Rectal smooth muscle tissue (tissue), 1 donor: ENCODE measurements at regions not wholly inside any gene's neighbourhood (a gene's known extent, or its start where the extent isn't known, plus 50 kb on each side); places are given as distances from the start of the nearest gene placed in this dataset.

Source experiments
- H3K27ac ChIP-seq: one replicate; pipeline ENCODE4 v1.7.0; 2013; ENCODE audit warnings: low read depth, low read length, inconsistent platforms
- H3K27me3 ChIP-seq: one replicate; pipeline ENCODE4 v1.7.0; 2013; ENCODE audit warnings: low read length; ENCODE audit not compliant: control insufficient read depth, insufficient read depth
- H3K36me3 ChIP-seq: one replicate; pipeline ENCODE4 v1.7.0; 2013; ENCODE audit warnings: low read length; ENCODE audit not compliant: control insufficient read depth, insufficient read depth
- H3K4me1 ChIP-seq: one replicate; pipeline ENCODE4 v1.7.0; 2013; ENCODE audit warnings: low read length; ENCODE audit not compliant: control insufficient read depth, insufficient read depth
- H3K4me3 ChIP-seq: one replicate; pipeline ENCODE4 v1.7.0; 2013; ENCODE audit warnings: low read length
- H3K9ac ChIP-seq: one replicate; pipeline ENCODE4 v1.7.0; 2013; ENCODE audit warnings: low read length

DNA sequence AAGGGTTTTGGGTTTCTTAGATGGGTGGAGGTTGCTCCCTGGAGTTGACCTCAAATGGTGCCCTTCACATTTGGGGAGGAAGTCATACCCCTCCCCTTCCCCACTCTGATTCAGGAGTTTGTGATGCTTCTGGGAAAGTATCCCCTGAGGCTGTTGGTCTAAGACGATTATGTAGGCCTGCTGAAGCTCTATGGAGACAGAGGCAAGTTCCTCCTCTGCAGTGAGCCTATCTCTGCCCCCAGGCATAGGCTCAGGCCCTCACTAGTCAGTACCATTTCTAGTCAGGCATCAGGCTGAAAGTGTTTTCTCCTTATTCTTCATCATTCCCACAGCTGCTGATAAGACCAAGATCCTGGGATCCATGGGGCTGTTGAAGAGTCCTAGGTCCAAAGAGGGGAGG, 271.6 kb upstream of the NUDT12 start:
- Histone ChIP-seq H3K36me3 (no peaks in the 10 kb centered on the region), H3K27me3 (no peaks in the 10 kb centered on the region), H3K4me1 (no peaks in the 10 kb centered on the region), H3K4me3 (no peak overlapping the region), H3K27ac (no peak overlapping the region), H3K9ac (no peak overlapping the region)

DNA sequence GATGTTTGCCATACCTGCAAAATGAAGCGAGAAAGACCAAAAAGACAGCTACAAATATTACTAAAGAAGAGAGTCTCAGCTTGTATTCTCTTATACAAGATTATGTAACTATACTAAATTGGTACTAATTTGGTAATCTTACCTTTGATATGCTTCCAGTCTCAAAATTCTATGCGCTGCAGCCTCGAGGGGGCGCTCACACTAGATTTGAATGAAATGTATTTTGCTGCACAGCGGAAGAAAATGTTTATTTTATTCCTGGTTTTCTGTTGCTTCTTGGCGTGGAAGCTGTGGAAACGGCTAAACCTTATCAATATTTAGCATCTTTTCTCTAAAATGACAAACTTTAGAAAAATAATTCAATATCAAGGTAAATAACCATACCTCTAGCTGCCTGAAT, 267.0 kb upstream of the NUDT12 start:
- H3K36me3 ChIP-seq: no peaks in the 10 kb centered on the region
- H3K27me3 ChIP-seq: no peaks in the 10 kb centered on the region
- no peak overlapping the region for H3K9ac ChIP-seq
- H3K27ac ChIP-seq: no peak overlapping the region
- H3K4me1 ChIP-seq: no peaks in the 10 kb centered on the region
- H3K4me3 ChIP-seq: no peak overlapping the region

DNA sequence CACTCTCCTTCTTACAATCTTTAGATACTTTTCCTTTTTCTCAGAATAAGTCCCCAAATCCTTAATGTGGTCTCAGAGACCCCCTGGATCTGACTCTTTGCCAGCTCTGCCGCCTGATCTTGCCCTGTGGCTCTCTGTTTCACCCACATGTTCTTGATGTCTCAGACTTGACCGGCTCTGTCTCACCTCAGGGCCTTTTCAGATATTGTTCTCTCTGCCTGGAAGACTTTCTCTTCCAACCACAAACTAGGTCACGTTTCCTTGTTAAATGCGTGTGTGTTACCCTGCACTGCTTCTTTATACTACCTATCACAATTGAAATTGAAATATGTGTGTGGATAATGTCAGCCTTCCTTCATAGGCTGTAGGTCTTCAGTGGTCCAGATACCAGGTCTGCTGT, 265.4 kb upstream of the NUDT12 start:
- Histone ChIP-seq H3K27ac (no peak overlapping the region), H3K9ac (no peak overlapping the region), H3K36me3 (no peaks in the 10 kb centered on the region), H3K27me3 (no peaks in the 10 kb centered on the region), H3K4me1 (no peaks in the 10 kb centered on the region), H3K4me3 (no peak overlapping the region)

DNA sequence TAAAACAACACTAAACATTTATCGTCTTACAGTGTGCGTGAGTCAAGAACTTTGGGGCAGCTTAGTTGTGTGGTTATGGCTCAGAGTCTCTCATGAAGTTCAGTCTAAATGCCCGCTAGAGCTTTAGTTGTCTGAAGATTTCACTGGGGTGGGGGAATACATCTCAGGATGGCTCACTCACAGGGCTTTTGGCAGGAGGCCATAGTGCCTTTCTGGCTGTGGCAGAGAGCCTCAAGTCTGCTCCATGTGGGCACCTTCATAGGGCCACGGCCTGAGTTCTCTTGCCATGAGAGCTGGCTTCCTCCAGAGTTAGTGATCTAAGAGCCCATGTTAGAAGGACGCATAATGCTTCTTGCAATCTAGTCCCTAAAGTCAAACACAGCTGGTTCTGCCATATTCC, 258.8 kb upstream of the NUDT12 start:
- H3K4me3 ChIP-seq: no peak overlapping the region
- H3K27ac ChIP-seq: no peak overlapping the region
- H3K9ac ChIP-seq: no peak overlapping the region
- no peaks in the 10 kb centered on the region for H3K4me1 ChIP-seq
- H3K27me3 ChIP-seq: no peaks in the 10 kb centered on the region
- no peaks in the 10 kb centered on the region for H3K36me3 ChIP-seq

DNA sequence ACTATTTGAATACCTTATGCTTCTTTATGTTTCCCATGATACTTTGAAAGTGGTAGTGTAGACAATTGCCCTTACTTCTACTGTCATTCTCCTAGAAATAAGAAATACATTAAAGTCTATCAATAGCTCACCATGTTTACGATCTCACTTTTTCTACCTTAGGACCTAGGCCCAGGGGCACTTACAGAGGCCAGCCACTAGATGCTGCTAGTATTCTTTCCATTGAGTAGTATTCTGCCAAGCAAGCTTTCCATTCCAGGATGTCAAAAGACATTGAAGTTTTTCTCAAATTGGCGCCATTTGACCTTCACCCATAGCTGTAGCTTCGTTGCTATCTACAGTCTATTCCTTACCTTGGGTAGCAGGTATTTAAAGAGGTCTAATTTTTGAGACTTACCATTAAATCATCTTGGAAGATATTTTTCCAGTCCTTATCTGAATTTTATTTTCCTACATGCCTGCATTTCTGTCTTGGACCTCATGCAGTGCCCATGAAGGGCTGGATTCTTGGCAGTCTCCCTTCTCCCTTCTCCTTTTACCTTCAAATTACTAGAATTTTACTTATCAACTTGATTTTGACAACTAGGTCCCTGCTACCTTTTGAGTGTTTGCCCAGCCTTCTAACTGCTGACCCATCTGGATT, 246.0 kb upstream of the NUDT12 start:
- H3K9ac ChIP-seq: no peak overlapping the region
- H3K4me1 ChIP-seq: no peaks in the 10 kb centered on the region
- no peaks in the 10 kb centered on the region for H3K36me3 ChIP-seq
- H3K27ac ChIP-seq: no peak overlapping the region
- H3K27me3 ChIP-seq: no peaks in the 10 kb centered on the region
- no peak overlapping the region for H3K4me3 ChIP-seq

DNA sequence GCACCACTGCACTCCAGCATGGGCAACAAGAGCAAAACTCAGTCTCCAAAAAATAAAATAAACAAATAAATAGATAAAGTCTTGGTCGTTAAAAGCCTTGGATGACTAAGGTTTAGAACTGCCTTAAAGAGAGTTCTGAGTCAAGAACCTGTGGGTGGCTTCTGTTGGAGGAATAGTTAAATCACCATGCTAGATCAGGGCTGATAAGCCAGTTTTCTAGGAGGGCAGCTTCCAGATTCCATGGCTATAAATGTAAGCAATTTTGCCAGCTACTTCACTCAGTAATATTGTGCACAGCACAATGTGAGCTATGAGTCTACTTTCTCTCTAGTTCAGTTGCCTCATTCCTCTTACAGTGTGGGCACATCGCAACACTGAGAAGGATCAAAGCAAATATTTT, 242.1 kb upstream of the NUDT12 start:
- Histone ChIP-seq H3K27ac (no peak overlapping the region), H3K9ac (no peak overlapping the region), H3K36me3 (no peaks in the 10 kb centered on the region), H3K4me1 (no peaks in the 10 kb centered on the region), H3K27me3 (no peaks in the 10 kb centered on the region), H3K4me3 (no peak overlapping the region)

DNA sequence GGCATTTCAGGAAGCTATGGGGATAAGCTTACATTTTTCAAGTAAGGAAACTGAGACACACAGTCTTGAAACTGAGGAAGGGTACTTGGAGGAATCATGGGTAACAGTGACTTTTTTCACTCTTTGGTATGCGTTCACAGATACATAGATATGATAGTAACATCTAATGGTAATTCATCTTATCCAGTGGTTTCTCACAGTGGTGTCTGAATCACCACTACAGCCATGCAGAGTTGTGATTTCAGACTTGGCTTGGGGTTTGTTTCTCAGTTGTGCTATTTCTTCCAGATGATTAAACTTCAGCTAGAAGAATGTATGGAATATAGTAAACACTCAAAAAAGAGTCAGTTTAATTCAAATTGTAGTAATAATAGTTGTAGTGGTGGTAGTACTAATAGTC, 239.1 kb upstream of the NUDT12 start:
- H3K4me1 ChIP-seq: no peaks in the 10 kb centered on the region
- H3K27me3 ChIP-seq: no peaks in the 10 kb centered on the region
- H3K27ac ChIP-seq: no peak overlapping the region
- H3K9ac ChIP-seq: no peak overlapping the region
- no peaks in the 10 kb centered on the region for H3K36me3 ChIP-seq
- no peak overlapping the region for H3K4me3 ChIP-seq

DNA sequence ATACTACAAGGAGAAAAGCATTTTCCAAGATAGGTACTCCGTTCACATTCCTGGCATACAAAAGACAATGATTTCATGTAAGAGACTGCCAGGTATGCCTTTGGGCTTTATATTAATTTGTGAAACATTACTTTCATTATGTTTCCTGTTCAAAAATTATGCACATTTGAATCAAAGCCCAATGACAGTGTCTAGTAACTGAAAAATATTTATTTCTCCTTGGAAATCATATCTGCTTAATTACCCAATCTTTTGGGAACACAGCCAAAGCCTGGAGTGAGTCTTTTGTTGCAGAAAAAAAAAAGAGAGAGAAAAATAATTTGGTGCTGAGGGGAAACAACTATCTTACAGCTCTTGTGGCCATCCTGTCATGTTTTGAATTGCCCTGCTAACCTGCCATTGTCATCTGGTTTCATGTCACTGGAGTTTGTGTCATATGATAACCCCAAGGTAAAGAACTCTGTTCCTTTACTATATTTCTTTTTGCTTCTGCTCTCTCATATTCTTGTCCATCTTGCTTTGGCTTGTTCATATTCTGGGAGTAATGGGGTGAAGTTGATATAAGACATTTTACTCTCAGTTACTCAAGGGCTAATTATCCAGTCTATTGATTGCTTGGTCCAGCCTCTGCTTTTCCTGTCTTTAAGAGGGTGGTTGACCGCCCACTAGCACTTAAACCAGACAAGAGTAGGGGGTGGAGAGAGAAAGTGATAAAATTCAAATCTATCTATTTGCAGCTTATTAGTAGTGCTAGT, 238.3 kb upstream of the NUDT12 start:
- Histone ChIP-seq H3K36me3 (no peaks in the 10 kb centered on the region), H3K4me1 (no peaks in the 10 kb centered on the region), H3K4me3 (no peak overlapping the region), H3K27me3 (no peaks in the 10 kb centered on the region), H3K27ac (no peak overlapping the region), H3K9ac (no peak overlapping the region)

DNA sequence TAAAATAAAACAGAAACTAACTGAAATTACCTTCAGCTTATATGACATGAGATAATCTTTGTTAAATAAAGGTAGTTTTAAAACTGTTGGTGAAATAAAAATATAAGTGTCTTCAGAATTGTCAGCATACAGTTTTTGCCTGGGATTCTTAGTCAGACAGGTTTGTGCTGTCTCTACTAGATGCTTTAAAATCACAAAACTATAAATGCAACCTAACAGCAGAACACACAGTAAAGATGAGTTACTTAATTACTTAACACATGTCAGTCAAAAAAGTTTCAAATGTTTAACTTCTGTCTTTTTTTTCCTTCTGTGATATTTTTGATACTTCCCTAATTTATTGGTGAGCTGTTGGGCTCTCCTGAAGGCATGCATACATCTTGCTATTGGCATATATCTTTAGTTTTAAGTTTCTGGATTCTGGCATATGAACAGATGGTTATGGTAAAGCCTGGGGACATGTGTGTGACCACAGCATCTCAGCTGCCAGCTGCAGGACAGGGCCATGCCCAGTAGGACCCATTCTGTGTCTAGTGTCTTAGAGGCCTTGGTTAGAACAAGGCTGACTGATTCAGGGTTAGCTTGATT, 231.1 kb upstream of the NUDT12 start:
- H3K36me3 ChIP-seq: no peaks in the 10 kb centered on the region
- no peak overlapping the region for H3K9ac ChIP-seq

DNA sequence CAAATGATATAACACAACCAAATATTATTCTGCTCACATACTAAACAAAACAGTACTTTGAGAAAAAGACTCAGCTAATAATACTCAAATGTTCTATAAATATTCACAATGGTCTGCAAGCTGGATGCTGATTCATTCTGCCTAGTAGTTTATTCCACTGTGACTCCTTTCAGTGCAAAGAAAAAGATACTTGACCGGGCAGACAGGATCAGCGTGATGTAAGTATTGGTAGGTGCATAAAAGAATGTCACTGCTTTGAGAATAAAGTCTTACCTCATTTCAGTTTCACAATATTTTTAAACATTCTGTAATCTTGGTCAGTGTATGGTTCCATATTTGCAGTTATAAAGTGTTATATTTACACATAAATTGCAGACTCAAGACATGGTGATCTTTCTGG, 223.0 kb upstream of the NUDT12 start:
- Histone ChIP-seq H3K4me1 (no peaks in the 10 kb centered on the region), H3K27ac (no peak overlapping the region), H3K36me3 (no peaks in the 10 kb centered on the region), H3K4me3 (no peak overlapping the region), H3K9ac (no peak overlapping the region), H3K27me3 (no peaks in the 10 kb centered on the region)

More for the DNA sequence above, 231.1 kb upstream of the NUDT12 start:
- H3K27me3 ChIP-seq: no peaks in the 10 kb centered on the region
- H3K27ac ChIP-seq: no peak overlapping the region
- no peak overlapping the region for H3K4me3 ChIP-seq
- H3K4me1 ChIP-seq: no peaks in the 10 kb centered on the region

DNA sequence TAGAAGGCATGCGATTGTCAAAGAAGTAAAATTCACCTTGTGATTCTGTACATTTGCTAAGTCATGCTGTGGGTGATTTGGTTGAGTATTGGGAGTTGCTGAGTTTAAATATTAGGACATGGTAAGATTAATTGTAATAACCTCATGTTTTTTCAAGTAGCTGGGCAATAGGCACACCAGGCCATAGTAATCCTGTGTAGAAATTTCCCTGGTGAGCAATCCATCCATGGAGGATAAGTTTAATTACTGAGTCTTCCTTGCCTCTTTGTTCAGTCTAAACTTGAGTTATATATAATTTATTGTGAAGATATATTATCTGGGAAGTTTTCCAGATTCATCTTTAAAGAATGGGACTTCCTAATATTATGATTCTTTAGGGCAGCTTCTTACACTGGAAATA, 221.1 kb upstream of the NUDT12 start:
- Histone ChIP-seq H3K4me1 (no peaks in the 10 kb centered on the region), H3K4me3 (no peak overlapping the region), H3K9ac (no peak overlapping the region), H3K27ac (no peak overlapping the region), H3K36me3 (no peaks in the 10 kb centered on the region), H3K27me3 (no peaks in the 10 kb centered on the region)

DNA sequence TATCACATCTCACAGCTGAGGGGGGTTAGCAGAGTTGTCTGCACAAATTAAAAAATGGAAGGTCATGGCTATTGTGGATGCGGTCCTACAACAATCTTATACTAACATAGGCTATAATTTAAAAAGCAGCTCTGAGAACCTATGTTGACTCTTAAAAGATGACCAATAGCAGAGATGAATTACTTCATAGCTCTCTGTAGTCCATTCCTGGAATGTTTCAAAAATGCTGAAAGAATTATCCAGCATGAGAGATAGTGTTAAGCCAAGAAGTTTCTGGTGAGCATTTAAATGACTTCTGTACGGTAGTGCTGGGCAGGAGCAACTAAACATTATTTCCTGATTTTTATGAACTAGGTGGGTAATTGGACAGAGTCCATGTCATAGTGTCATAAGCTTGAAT, 218.2 kb upstream of the NUDT12 start:
- Histone ChIP-seq H3K36me3 (no peaks in the 10 kb centered on the region), H3K27ac (no peak overlapping the region), H3K9ac (no peak overlapping the region), H3K4me1 (no peaks in the 10 kb centered on the region), H3K4me3 (no peak overlapping the region), H3K27me3 (no peaks in the 10 kb centered on the region)

DNA sequence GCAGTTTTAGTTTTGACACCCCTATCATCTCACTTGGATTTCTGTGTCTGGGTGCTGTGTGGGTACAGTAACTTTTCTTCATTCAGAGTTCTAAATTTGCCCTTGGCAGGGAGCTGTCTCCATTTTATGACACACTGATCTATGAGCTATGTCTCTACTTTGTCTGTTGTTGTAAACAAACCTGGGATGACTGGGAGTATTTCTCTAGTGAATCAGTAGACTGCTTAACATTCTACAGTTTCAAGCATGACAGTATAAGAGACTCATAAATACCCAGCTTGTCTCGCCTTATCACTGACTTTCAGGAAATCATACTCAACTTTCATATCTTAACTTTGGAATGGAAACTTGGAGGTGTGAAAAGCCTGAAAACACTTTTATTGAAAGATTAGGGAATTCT, 212.1 kb upstream of the NUDT12 start:
- Histone ChIP-seq H3K27me3 (no peaks in the 10 kb centered on the region), H3K9ac (no peak overlapping the region), H3K4me1 (no peaks in the 10 kb centered on the region), H3K36me3 (no peaks in the 10 kb centered on the region), H3K4me3 (no peak overlapping the region), H3K27ac (no peak overlapping the region)
